ENCODE measurements at regions not wholly inside any gene's neighbourhood (a gene's known extent, or its start where the extent isn't known, plus 50 kb on each side); places are given as distances from the start of the nearest gene placed in this dataset.
"Not testable (repeated sequence)": the region's sequence is repeated elsewhere in the genome, so short reads cannot be mapped to it uniquely, and the experiment has no call there.

GRCh38 chrX:124717537-124717936, 371.2 kb downstream of the SH2D1A start:
- no peak for DNase-seq (ENCODE audit: low spot score)

- DNase-seq (ENCODE audit: low spot score) = no peak
Measured at GRCh38 chrX:124719060-124719459, 372.7 kb downstream of the SH2D1A start.

DNA sequence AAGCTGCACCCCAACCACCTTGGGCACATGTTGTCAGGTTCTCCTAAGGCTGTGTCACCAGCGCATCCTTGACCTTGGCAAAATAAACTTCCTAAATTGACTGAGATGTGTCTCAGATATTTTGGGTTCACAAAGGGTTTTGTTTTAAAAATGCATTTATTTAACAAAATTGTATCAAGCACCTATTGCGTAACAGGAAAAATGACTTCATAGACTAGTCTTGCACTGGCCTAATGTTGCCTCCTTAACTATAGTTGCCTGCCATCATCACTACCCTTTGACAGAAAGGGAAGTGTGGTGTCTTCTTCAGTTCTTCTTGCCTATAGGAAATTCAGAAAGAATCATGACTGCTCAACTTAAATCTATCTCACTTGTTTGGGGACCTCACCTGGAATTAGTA, 374.2 kb downstream of the SH2D1A start:
- DNase-seq (ENCODE audit: low spot score) = no peak

- no peak for DNase-seq (ENCODE audit: low spot score)
Measured at GRCh38 chrX:124725502-124725901, 379.1 kb downstream of the SH2D1A start.

GRCh38 chrX:124726292-124726691, 379.9 kb downstream of the SH2D1A start:
- no peak for DNase-seq (ENCODE audit: low spot score)

- no peak for DNase-seq (ENCODE audit: low spot score)
Measured at GRCh38 chrX:124726881-124727280, 380.5 kb downstream of the SH2D1A start.

GRCh38 chrX:124736553-124737270, 390.3 kb downstream of the SH2D1A start:
- no peak for DNase-seq (ENCODE audit: low spot score)

- DNase-seq (ENCODE audit: low spot score) = no peak
Measured at GRCh38 chrX:124737771-124738170, 391.4 kb downstream of the SH2D1A start.

DNA sequence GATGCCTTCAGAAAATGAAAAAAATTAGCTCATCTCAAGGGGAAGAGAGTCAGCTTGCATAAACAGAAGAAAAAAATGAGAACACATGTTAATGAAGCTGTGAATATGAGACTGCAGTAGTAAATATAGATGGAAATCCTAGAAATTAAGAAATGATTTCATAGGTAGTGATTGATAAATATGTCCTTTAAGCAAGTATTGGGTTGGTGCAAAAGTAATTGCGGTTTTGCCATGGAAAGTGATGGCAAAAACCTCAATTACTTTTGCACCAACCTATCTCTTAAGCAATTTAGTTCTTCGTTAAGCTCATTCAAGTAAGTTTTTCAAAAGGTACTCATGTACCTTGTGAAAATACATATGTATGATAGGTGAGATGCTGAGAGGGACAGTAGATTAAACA, 400.9 kb downstream of the SH2D1A start:
- DNase-seq (ENCODE audit: low spot score) = no peak

GRCh38 chrX:124764354-124764753, 418.0 kb downstream of the SH2D1A start:
- DNase-seq (ENCODE audit: low spot score) = no peak

DNA sequence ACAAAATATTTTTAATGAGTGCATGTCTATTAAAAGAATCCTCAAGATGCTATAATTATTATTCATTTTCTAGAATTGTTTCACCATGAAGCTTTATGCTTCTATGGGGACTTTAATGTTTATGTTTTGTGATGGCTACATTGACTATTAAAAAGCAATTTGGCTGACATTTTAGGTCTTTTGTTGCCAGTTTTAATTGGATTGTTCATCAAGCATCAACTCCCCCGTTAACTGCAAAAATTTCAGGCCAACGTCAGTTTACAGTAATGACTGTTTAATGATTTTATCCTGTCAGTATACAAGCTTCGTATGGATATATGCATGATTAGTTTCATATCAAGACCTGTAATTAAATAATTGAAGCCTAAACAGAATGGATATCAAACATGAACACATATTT, 422.8 kb downstream of the SH2D1A start:
- DNase-seq (ENCODE audit: low spot score) = no peak

DNA sequence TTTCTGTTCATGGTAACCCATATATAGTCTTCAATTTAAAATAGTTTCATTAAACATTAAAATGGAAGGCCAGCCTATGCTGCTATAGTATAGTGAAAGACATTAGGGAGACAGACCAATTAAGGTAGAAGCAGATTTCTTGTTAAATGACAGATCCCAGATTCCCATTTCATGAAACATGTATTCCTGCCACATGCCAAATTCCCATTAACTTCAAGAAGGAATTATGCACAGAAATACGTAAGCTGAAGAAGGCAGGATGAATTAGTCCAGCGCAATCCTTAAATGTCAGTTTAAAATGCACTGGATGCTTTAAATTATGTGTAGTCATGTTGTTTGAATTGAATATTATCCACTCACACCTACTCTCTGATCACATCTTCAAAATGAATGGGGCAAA, 424.9 kb downstream of the SH2D1A start:
- DNase-seq (ENCODE audit: low spot score) = no peak

GRCh38 chrX:124788253-124788652, 441.9 kb downstream of the SH2D1A start:
- DNase-seq (ENCODE audit: low spot score) = not testable (repeated sequence)

DNA sequence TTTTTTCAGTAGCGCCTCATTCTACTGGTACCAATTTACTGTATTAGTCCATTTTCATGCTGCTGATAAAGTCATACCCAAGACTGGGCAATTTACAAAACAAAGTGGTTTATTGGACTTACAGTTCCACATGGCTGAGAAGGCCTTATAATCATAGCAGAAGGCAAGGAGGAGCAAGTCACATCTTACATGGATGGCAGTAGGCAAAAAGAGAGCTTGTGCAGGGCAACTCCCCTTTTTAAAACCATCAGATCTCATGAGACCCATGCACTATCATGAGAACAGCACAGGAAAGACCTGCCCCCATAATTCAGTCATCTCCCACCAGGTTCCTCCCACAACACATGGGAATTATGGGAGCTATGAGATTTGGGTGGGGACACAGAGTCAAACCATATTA, 443.5 kb downstream of the SH2D1A start:
- not testable (repeated sequence) for DNase-seq (ENCODE audit: low spot score)

GRCh38 chrX:124791492-124792095, 445.2 kb downstream of the SH2D1A start:
- no peak for DNase-seq (ENCODE audit: low spot score)

DNA sequence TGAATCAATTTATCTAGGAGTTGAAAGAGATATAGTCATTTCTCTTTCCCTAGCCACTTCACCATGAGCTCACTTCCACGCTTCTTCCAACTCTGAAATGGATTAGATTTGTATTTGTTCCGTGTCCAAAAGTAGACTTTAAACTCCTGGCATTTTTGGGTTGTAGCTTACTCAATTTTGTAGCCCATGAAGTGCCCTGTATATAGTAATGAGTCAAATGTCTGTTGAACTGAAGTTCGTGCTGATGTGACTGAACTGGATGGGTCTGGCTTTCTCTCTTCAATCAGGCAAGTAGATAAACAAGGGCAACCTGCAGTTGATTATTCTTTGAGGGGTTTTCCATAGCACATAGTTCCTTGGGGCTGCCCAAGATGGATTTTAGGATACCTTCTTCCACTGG, 450.6 kb downstream of the SH2D1A start:
- DNase-seq (ENCODE audit: low spot score) = no peak

GRCh38 chrX:124804962-124805361, 458.6 kb downstream of the SH2D1A start:
- DNase-seq (ENCODE audit: low spot score) = no peak

- no peak for DNase-seq (ENCODE audit: low spot score)
Measured at GRCh38 chrX:124805486-124805885, 459.1 kb downstream of the SH2D1A start.

DNA sequence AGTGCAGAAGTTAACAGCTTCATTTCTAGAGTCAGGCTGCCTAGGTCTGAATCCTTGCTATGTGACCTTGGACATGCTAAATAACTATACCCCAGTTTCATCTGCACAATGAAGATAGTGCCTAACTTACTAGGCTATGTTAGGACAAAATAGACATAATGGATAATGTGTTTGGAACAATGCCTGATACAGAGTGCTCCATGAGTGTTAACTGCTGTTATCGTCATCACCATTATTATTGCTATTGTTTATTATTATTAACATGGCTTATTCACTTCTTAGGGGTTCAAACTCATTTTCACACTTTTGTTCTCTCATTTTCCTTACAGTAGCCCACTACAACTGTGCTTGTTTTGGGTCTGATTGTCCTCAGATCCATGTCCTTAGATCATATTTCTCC, 467.7 kb downstream of the SH2D1A start:
- DNase-seq (ENCODE audit: low spot score) = no peak

DNA sequence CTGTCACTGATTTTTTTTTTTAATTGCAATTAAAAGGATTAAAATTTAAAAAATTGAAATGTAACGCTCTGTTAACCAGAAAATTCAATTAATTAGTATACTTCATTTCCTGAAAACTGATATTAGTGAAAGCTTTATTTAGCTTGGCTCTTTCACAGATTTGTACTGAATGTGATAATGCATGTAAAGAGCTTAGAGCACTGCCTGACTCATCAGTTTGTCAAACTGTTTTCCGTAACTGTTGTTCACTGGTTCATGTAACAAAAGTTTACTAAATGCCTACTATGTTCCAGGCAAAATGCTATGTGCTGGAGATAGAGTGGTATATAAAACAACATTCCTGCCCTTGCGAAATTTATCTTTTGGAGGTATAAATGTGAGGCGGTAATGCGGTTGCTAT, 471.7 kb downstream of the SH2D1A start:
- DNase-seq (ENCODE audit: low spot score) = no peak

- no peak for DNase-seq (ENCODE audit: low spot score)
Measured at GRCh38 chrX:124818764-124819163, 472.4 kb downstream of the SH2D1A start.

GRCh38 chrX:124820738-124821137, 474.4 kb downstream of the SH2D1A start:
- DNase-seq (ENCODE audit: low spot score) = no peak

- DNase-seq (ENCODE audit: low spot score) = no peak
Measured at GRCh38 chrX:124827258-124827845, 481.0 kb downstream of the SH2D1A start.

DNA sequence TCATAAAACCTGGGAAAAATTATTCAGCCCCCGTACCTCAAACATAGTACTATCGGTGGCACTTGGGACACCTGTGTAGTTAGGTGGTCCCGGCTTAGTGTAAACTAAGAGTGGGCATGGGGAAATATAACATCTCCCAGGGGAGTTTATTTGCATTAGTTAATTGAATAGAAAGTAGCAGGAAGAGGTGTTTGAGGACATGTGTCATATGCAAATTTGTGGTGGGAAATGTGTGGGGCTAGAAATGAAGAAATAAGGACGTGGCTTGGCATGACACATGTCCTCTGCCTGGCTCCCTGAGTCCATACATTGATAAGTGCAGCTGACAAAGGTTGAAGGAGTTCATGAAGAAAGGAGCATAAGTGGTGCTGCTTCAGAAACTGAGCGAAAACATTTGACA, 483.6 kb downstream of the SH2D1A start:
- DNase-seq (ENCODE audit: low spot score) = no peak

All from RKO (cell line).